Neuron (in vitro differentiated cells): ENCODE measurements at regions not wholly inside any gene's neighbourhood (a gene's known extent, or its start where the extent isn't known, plus 50 kb on each side); places are given as distances from the start of the nearest gene placed in this dataset.

Source experiments
- H2AFZ ChIP-seq: one replicate; pipeline ENCODE4 v1.6.1; 2013; ENCODE audit warnings: low read depth, mild to moderate bottlenecking, inconsistent platforms, low read length, moderate library complexity
- H3K27me3 ChIP-seq: one replicate; pipeline ENCODE4 v1.6.1; 2013; ENCODE audit warnings: low read length; ENCODE audit not compliant: insufficient read depth
- H3K36me3 ChIP-seq: one replicate; pipeline ENCODE4 v1.6.1; 2013; ENCODE audit warnings: low read length; ENCODE audit not compliant: insufficient read depth
- H3K4me1 ChIP-seq: one replicate; pipeline ENCODE4 v1.6.1; 2013; ENCODE audit warnings: low read length; ENCODE audit not compliant: insufficient read depth
- H3K4me3 ChIP-seq: 2 replicates; pipeline ENCODE4 v1.5.1; 2013; ENCODE audit warnings: mild to moderate bottlenecking, low read length, moderate library complexity
- H3K9me3 ChIP-seq: one replicate; pipeline ENCODE4 v1.6.1; 2013; ENCODE audit warnings: low read length

DNA sequence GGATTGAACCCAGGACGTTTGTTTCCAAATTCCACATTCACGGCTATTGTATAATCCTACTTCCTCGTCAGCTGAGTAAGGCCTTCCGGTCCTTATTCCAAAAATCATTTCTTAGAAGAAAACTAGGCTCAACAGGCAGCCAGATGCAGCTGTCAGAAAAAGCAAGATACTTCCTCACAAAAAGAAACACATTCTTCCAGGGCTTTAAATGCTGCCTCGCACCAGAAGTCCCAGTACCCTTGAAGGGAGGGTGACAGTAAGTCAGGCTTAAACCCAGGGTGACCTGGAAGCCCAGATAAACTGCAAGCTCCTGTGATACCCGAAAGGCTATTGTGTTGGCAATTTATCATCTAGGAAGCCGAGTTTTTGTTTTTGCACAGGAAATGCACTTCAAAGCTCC is 414.0 kb downstream of the NFIB start:
- no peak overlapping the region for H2AFZ ChIP-seq
- H3K9me3 ChIP-seq, result no peaks in the 10 kb centered on the region
- H3K27me3 ChIP-seq, result no peaks in the 10 kb centered on the region
- no peaks in the 10 kb centered on the region for H3K36me3 ChIP-seq
- H3K4me1 ChIP-seq, result peaks cover 18% of the 10 kb centered on the region
- H3K4me3 ChIP-seq, result no peak overlapping the region

DNA sequence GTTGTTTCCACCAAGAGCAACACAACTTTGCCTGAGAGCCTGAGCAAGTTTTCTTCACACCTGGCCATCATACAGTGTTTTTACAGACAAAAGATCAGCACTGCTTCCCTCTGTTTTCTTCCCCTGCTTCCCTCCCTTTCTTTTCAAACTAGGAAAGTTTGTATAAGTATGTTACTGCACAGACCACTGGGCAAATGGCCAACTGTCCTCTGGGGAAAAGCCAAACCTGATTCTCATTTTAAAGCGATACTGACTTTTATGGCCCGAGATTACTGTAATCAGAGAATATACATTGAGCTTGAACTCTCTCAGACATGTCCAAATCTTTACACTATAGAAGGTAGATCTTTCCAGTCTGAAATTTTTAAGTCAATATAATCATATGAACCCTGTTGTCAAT is 415.0 kb downstream of the NFIB start:
- H3K9me3 ChIP-seq, result no peaks in the 10 kb centered on the region
- H3K36me3 ChIP-seq, result no peaks in the 10 kb centered on the region
- no peak overlapping the region for H2AFZ ChIP-seq
- H3K27me3 ChIP-seq, result no peaks in the 10 kb centered on the region
- H3K4me3 ChIP-seq, result no peak overlapping the region
- peaks cover 18% of the 10 kb centered on the region for H3K4me1 ChIP-seq

GRCh38 chr9:13896922-13897835 is 416.8 kb downstream of the NFIB start:
- Histone ChIP-seq H3K4me1 (peaks cover 18% of the 10 kb centered on the region), H3K27me3 (no peaks in the 10 kb centered on the region), H3K36me3 (no peaks in the 10 kb centered on the region), H2AFZ (no peak overlapping the region), H3K4me3 (no peak overlapping the region), H3K9me3 (no peaks in the 10 kb centered on the region)

- Histone ChIP-seq H3K4me3 (no peak overlapping the region), H3K36me3 (no peaks in the 10 kb centered on the region), H2AFZ (no peak overlapping the region), H3K27me3 (no peaks in the 10 kb centered on the region), H3K4me1 (peaks cover 18% of the 10 kb centered on the region), H3K9me3 (no peaks in the 10 kb centered on the region)
These were observed 417.9 kb downstream of the NFIB start for GRCh38 chr9:13896047-13896446.

DNA sequence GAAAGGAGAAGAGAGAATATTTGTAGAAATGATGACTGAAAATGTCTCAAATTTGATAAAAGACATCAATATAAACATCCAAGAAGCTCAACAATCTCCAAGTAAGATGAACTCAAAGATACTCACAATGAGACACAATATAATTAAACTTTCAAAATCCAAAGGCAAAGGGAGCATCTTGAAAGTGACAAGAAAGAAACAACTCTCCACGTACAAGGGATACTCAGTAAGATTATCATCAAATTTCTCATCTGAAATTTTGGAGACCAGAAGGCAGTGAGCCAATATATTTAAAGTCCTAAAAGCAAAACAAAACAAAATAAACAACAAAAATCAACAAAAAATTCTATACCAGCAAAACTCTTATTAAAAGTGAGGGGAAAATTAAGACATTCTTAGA is 428.7 kb downstream of the NFIB start:
- Histone ChIP-seq H3K36me3 (no peaks in the 10 kb centered on the region), H3K4me1 (no peaks in the 10 kb centered on the region), H3K4me3 (no peak overlapping the region), H3K9me3 (no peaks in the 10 kb centered on the region), H3K27me3 (no peaks in the 10 kb centered on the region), H2AFZ (no peak overlapping the region)

DNA sequence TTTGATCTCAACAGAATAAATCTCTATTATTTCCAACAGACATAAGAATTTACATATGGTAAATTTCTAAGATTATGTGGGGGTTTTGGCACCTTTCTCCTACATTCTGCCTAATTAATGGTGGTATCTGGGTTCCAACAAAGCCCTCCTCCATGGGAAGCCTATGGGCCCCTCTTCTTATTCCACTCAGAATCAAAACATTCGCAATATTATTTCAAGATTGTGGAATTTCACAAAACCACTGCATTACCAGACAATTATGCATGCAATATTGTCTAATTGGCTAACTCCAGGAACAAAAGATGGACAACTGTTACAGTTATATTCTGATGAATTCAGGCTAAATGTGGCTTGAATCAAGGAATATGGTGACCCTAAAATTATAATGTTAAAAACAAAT is 434.0 kb downstream of the NFIB start:
- H3K4me3 ChIP-seq, result no peak overlapping the region
- H3K4me1 ChIP-seq, result no peaks in the 10 kb centered on the region
- H3K27me3 ChIP-seq, result no peaks in the 10 kb centered on the region
- no peak overlapping the region for H2AFZ ChIP-seq
- no peaks in the 10 kb centered on the region for H3K9me3 ChIP-seq
- no peaks in the 10 kb centered on the region for H3K36me3 ChIP-seq

DNA sequence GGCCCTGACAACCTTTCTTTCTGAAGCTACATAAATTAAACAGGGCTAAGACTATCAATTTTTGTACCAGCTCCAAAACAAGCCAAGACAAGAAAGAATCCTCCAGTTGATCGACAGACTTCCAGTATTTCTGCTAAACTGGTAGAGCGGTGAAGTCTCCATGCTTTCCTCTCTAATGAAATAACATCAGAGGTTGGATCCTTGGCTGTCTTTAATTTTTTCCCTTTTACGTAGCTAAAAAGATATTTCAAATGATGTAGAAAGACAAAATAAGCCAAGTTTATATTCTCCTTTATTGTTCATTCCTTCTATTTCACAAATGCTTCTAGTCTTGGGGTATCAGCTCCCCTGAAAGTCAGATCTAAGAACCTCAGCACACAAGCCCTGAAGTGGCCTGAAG is 434.9 kb downstream of the NFIB start:
- H3K27me3 ChIP-seq, result no peaks in the 10 kb centered on the region

GRCh38 chr9:13878241-13878711 is 435.7 kb downstream of the NFIB start:
- no peaks in the 10 kb centered on the region for H3K9me3 ChIP-seq
- H3K4me1 ChIP-seq, result no peaks in the 10 kb centered on the region
- H3K27me3 ChIP-seq, result no peaks in the 10 kb centered on the region
- H3K4me3 ChIP-seq, result no peak overlapping the region
- no peaks in the 10 kb centered on the region for H3K36me3 ChIP-seq
- no peak overlapping the region for H2AFZ ChIP-seq

More for the DNA sequence above, 434.9 kb downstream of the NFIB start:
- Histone ChIP-seq H3K36me3 (no peaks in the 10 kb centered on the region), H2AFZ (no peak overlapping the region), H3K4me1 (no peaks in the 10 kb centered on the region), H3K9me3 (no peaks in the 10 kb centered on the region), H3K4me3 (no peak overlapping the region)

GRCh38 chr9:13876741-13877140 is 437.2 kb downstream of the NFIB start:
- Histone ChIP-seq H2AFZ (no peak overlapping the region), H3K4me3 (no peak overlapping the region), H3K36me3 (no peaks in the 10 kb centered on the region), H3K4me1 (no peaks in the 10 kb centered on the region), H3K9me3 (no peaks in the 10 kb centered on the region), H3K27me3 (no peaks in the 10 kb centered on the region)

DNA sequence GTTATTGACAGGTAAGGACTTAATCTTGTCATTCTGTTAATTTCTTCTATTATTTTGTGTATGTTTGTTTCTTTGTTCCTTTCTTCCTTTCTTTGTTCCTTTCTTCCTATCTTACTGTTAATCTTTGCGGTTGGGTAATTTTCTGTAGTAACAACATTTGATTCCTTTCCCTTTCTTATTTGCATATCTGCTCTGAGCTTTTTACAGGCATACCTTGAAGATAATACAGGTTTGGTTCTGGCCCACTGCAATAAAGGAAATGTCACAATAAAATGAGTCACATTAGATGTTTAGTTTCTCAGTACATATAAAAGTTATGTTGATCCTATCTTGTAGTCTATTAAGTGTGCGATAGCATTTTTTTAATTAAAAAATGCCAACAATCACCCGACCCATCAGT is 440.7 kb downstream of the NFIB start:
- no peak overlapping the region for H2AFZ ChIP-seq
- H3K9me3 ChIP-seq, result no peaks in the 10 kb centered on the region
- H3K4me1 ChIP-seq, result no peaks in the 10 kb centered on the region
- no peak overlapping the region for H3K4me3 ChIP-seq
- H3K36me3 ChIP-seq, result no peaks in the 10 kb centered on the region
- no peaks in the 10 kb centered on the region for H3K27me3 ChIP-seq

- H3K27me3 ChIP-seq, result no peaks in the 10 kb centered on the region
- no peaks in the 10 kb centered on the region for H3K9me3 ChIP-seq
- H3K4me1 ChIP-seq, result no peaks in the 10 kb centered on the region
- no peak overlapping the region for H3K4me3 ChIP-seq
- H2AFZ ChIP-seq, result no peak overlapping the region
- no peaks in the 10 kb centered on the region for H3K36me3 ChIP-seq
These were observed 445.6 kb downstream of the NFIB start for GRCh38 chr9:13868336-13868735.

GRCh38 chr9:13865869-13866268 is 448.1 kb downstream of the NFIB start:
- no peaks in the 10 kb centered on the region for H3K27me3 ChIP-seq

DNA sequence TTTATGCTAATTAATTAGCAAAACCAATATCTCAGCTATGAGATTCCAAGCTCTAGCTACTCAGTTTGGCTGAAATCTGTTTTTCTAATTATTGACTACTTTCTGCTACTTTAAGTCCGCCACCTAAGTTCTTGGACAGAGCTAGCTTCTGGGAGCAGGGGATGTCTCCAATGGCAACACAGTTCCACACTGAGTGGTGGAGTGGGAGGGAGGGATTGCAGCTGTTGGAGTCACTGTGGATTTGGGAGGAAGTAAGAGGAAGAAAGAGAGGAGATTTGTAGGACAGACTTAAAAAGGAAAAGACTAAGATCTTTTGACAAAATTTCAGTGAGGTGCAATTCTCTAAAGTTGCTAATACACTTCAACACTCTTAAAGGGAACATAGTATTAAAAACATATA is 450.8 kb downstream of the NFIB start:
- Histone ChIP-seq H2AFZ (no peak overlapping the region), H3K4me1 (peaks cover 26% of the 10 kb centered on the region)

More at GRCh38 chr9:13865869-13866268, 448.1 kb downstream of the NFIB start:
- Histone ChIP-seq H2AFZ (no peak overlapping the region), H3K4me3 (no peak overlapping the region), H3K36me3 (no peaks in the 10 kb centered on the region), H3K9me3 (no peaks in the 10 kb centered on the region), H3K4me1 (peaks cover 17% of the 10 kb centered on the region)

DNA sequence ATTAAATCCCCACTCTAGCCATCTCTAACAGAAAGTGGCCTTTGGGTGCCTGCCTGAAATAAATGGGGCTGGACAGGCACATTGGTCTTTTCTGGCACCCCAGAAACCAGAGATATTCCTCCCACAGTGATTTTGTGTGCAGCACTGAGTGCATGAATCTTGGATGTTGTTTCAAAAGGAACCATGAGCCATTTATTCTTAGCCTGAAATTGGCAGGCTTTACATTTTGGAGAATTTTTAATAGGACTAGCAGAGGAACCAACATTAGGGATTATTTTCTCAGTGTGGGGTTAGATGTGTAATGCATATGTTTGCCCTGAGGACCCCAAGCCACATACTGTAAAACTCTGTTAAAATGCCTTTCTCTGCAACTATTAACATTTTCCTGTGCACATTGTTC is 451.3 kb downstream of the NFIB start:
- Histone ChIP-seq H3K4me1 (peaks cover 26% of the 10 kb centered on the region), H3K27me3 (no peaks in the 10 kb centered on the region), H3K36me3 (no peaks in the 10 kb centered on the region), H3K9me3 (no peaks in the 10 kb centered on the region), H3K4me3 (no peak overlapping the region), H2AFZ (no peak overlapping the region)

More for the DNA sequence above, 450.8 kb downstream of the NFIB start:
- H3K4me3 ChIP-seq, result no peak overlapping the region
- H3K9me3 ChIP-seq, result no peaks in the 10 kb centered on the region
- H3K27me3 ChIP-seq, result no peaks in the 10 kb centered on the region
- no peaks in the 10 kb centered on the region for H3K36me3 ChIP-seq
